H1 (cell line): ENCODE measurements at regions not wholly inside any gene's neighbourhood (a gene's known extent, or its start where the extent isn't known, plus 50 kb on each side); places are given as distances from the start of the nearest gene placed in this dataset.

Experiments used
- CTCF ChIA-PET: fragments of 300-600 bp; sonication (Branson Sonifier 250); formaldehyde crosslinking; loops from one replicate; lab custom pipeline; 2021; ENCODE audit not compliant: partially characterized antibody; lab: Charles Lee
- POLR2A ChIA-PET: fragments of 300-600 bp; sonication (Branson Sonifier 250); formaldehyde crosslinking; loops from one replicate; lab custom pipeline; 2021; ENCODE audit warnings: inconsistent platforms; ENCODE audit not compliant: partially characterized antibody; lab: Charles Lee
- DNase-seq, 2 experiments: peaks; one replicate each; pipeline versions ENCODE4 v3.0.0 to v3.0.0-alpha.2; 2010 to 2022; ENCODE audit warnings: low spot score in 2 of 2, low read depth in 1 of 2, mixed read lengths in 1 of 2
- FAIRE-seq: peaks from 2 replicates; lab custom pipeline; 2011; peaks lifted over from hg19 to GRCh38; lab: Jason Lieb, UNC
- H2AFZ ChIP-seq: 2 replicates; pipeline ENCODE4 v1.8.1; 2012; ENCODE audit warnings: low read length, inconsistent platforms
- H2AK5ac ChIP-seq: 2 replicates; pipeline ENCODE4 v1.6.1; 2013; ENCODE audit warnings: low read depth, low read length
- H2BK120ac ChIP-seq: replicated peaks from 2 replicates; pipeline ENCODE3; 2013; ENCODE audit warnings: low read depth, low read length, inconsistent platforms
- H2BK12ac ChIP-seq: 2 replicates; pipeline ENCODE4 v1.6.1; 2013; ENCODE audit warnings: low read depth, low read length
- H2BK15ac ChIP-seq: 2 replicates; pipeline ENCODE4 v1.6.1; 2013; ENCODE audit warnings: low read length
- H2BK20ac ChIP-seq: 2 replicates; pipeline ENCODE4 v1.6.1; 2013; ENCODE audit warnings: low read length
- H2BK5ac ChIP-seq: 2 replicates; pipeline ENCODE4 v1.6.1; 2013; ENCODE audit warnings: low read depth, low read length
- H3K14ac ChIP-seq: 2 replicates; pipeline ENCODE4 v1.6.1; 2013; ENCODE audit warnings: inconsistent platforms; ENCODE audit not compliant: insufficient read length
- H3K18ac ChIP-seq: 2 replicates; pipeline ENCODE4 v1.6.1; 2013; ENCODE audit warnings: low read length; ENCODE audit errors: extremely low read depth
- H3K23ac ChIP-seq: 2 replicates; pipeline ENCODE4 v1.6.1; 2013; ENCODE audit warnings: inconsistent platforms; ENCODE audit not compliant: insufficient read length
- H3K23me2 ChIP-seq: 2 replicates; pipeline ENCODE4 v1.6.1; 2013; ENCODE audit warnings: low read depth, low read length
- H3K27ac ChIP-seq: 2 replicates; pipeline ENCODE4 v1.6.1; 2011; ENCODE audit warnings: low read depth, low read length, inconsistent platforms
- H3K27me3 ChIP-seq, 4 experiments: replicated peaks in 1 of 4; 1 replicate in 1 of 4; 2 replicates in 3 of 4; pipeline versions ENCODE4 v1.6.1 to v1.8.1; 2011 to 2013; ENCODE audit warnings: low read length in 3 of 4, mild to moderate bottlenecking in 3 of 4, inconsistent platforms in 2 of 4, mixed read lengths in 2 of 4, moderate library complexity in 1 of 4; ENCODE audit not compliant: control insufficient read depth in 3 of 4, insufficient read depth in 3 of 4; ENCODE audit errors: extremely low read depth in 1 of 4
- H3K36me3 ChIP-seq, 4 experiments: 2 replicates each; pipeline versions ENCODE4 v1.6.1 to v1.8.1; 2011 to 2013; ENCODE audit warnings: mild to moderate bottlenecking in 4 of 4, low read length in 3 of 4, moderate library complexity in 2 of 4, control low read depth in 1 of 4, inconsistent platforms in 1 of 4; ENCODE audit not compliant: insufficient read depth in 4 of 4, control insufficient read depth in 2 of 4
- H3K4ac ChIP-seq: replicated peaks from 2 replicates; pipeline ENCODE3; 2013; ENCODE audit warnings: low read length, low read depth, mixed read lengths, inconsistent platforms; ENCODE audit not compliant: insufficient read length
- H3K4me1 ChIP-seq, 4 experiments: replicated peaks in 1 of 4; 1 replicate in 1 of 4; 2 replicates in 3 of 4; pipeline versions ENCODE4 v1.6.1 to v1.8.1; 2011 to 2013; ENCODE audit warnings: low read length in 3 of 4, inconsistent platforms in 2 of 4, mixed read lengths in 1 of 4; ENCODE audit not compliant: insufficient read depth in 4 of 4, control insufficient read depth in 3 of 4
- H3K4me2 ChIP-seq, 2 experiments: 2 replicates each; pipeline versions ENCODE4 v1.6.1 to v1.8.1; 2011 to 2013; ENCODE audit warnings: low read depth in 2 of 2, low read length in 2 of 2, control low read depth in 1 of 2, inconsistent platforms in 1 of 2, mild to moderate bottlenecking in 1 of 2; ENCODE audit not compliant: insufficient read depth in 1 of 2
- H3K4me3 ChIP-seq, 4 experiments: fragments of 200-600, 300-600 bp in 1 of 4; sonication (generic), shearing (Covaris generic), sonication (Bioruptor Twin) in 1 of 4; 2 replicates each; pipeline versions ENCODE4 v1.5.1 to v1.8.1; 2011 to 2016; ENCODE audit warnings: low read length in 4 of 4, low read depth in 3 of 4, control low read depth in 2 of 4, inconsistent platforms in 2 of 4, mild to moderate bottlenecking in 2 of 4, mixed read lengths in 1 of 4, moderate library complexity in 1 of 4; ENCODE audit not compliant: insufficient read depth in 2 of 4; ENCODE audit errors: extremely low read depth in 1 of 4
- H3K56ac ChIP-seq: replicated peaks from 2 replicates; pipeline ENCODE3; 2013; ENCODE audit warnings: low read depth, mild to moderate bottlenecking, mixed read lengths, low read length, inconsistent platforms; ENCODE audit not compliant: insufficient read length
- H3K79me1 ChIP-seq: 2 replicates; pipeline ENCODE4 v1.6.1; 2013; ENCODE audit warnings: low read depth, low read length, control low read depth
- H3K79me2 ChIP-seq, 2 experiments: 2 replicates each; pipeline versions ENCODE4 v1.6.1 to v1.8.1; 2012 to 2013; ENCODE audit warnings: low read length in 2 of 2, mild to moderate bottlenecking in 2 of 2, inconsistent platforms in 1 of 2; ENCODE audit not compliant: insufficient read depth in 2 of 2, control insufficient read depth in 1 of 2
- H3K9ac ChIP-seq, 4 experiments: replicated peaks in 1 of 4; 1 replicate in 1 of 4; 2 replicates in 3 of 4; pipeline versions ENCODE4 v1.6.1 to v1.8.1; 2011 to 2013; ENCODE audit warnings: low read depth in 3 of 4, low read length in 3 of 4, control low read depth in 2 of 4, mild to moderate bottlenecking in 2 of 4, moderate library complexity in 2 of 4, inconsistent platforms in 1 of 4; ENCODE audit errors: extremely low read depth in 1 of 4
- H3K9me3 ChIP-seq, 2 experiments: 2 replicates each; pipeline versions ENCODE4 v1.6.1 to v1.8.1; 2012 to 2013; ENCODE audit warnings: mild to moderate bottlenecking in 2 of 2, moderate library complexity in 2 of 2, control low read depth in 1 of 2, inconsistent platforms in 1 of 2, low read depth in 1 of 2, low read length in 1 of 2, mixed read lengths in 1 of 2; ENCODE audit not compliant: insufficient read depth in 2 of 2
- H4K20me1 ChIP-seq, 2 experiments: replicated peaks in 1 of 2; 2 replicates each; pipeline versions ENCODE3 to v1.8.1; 2011 to 2013; ENCODE audit warnings: inconsistent platforms in 2 of 2, low read length in 2 of 2, mild to moderate bottlenecking in 1 of 2; ENCODE audit not compliant: insufficient read depth in 2 of 2, control insufficient read depth in 1 of 2
- H4K5ac ChIP-seq: 2 replicates; pipeline ENCODE4 v1.6.1; 2013; ENCODE audit warnings: low read length, low read depth, mixed read lengths, inconsistent platforms; ENCODE audit not compliant: insufficient read length
- H4K8ac ChIP-seq: 2 replicates; pipeline ENCODE4 v1.8.0; 2013; ENCODE audit warnings: mild to moderate bottlenecking, moderate library complexity, low read length, inconsistent platforms; ENCODE audit not compliant: insufficient read depth; ENCODE audit errors: extremely low read depth
- H4K91ac ChIP-seq: replicated peaks from 2 replicates; pipeline ENCODE3; 2013; ENCODE audit warnings: low read length, mixed read lengths, inconsistent platforms; ENCODE audit not compliant: insufficient read length
- CBX8 ChIP-seq: fragments of 300-800, 300-1000 bp; sonication (generic); IDR thresholded peaks from 2 replicates; pipeline ENCODE4 v1.7.1; 2016; ENCODE audit warnings: low read depth, low read length, borderline replicate concordance
- E2F6 ChIP-seq: IDR thresholded peaks from 2 replicates; pipeline ENCODE4 v1.6.1; 2012; ENCODE audit warnings: inconsistent platforms
- TEAD4 ChIP-seq: IDR thresholded peaks from 2 replicates; pipeline ENCODE4 v1.6.1; 2012; ENCODE audit warnings: low read depth, low read length, inconsistent platforms, mixed read lengths
- WGBS, 2 experiments: shearing (Covaris generic) in 1 of 2; methylation state at CpG; one replicate each; pipeline versions ENCODE4 v1.1.6 to v1.1.7; 2013 to 2015; ENCODE audit warnings: low lambda C conversion rate in 2 of 2, mixed read lengths in 2 of 2, inconsistent platforms in 1 of 2, low coverage in 1 of 2, missing lambda C conversion rate in 1 of 2; ENCODE audit not compliant: insufficient replicate concordance in 2 of 2, insufficient coverage in 1 of 2, insufficient read length in 1 of 2; ENCODE audit errors: extremely low coverage in 1 of 2, missing lambda C conversion rate in 1 of 2; 5-methylcytosine and 5-hydroxymethylcytosine counted together

- no peak overlapping the region for H3K9ac ChIP-seq
- no peak overlapping the region for H3K4ac ChIP-seq
- no peak overlapping the region for H3K4me3 ChIP-seq
- no peak for FAIRE-seq
- H3K9me3 ChIP-seq: no peaks in the 10 kb centered on the region
- H3K14ac ChIP-seq: no peak overlapping the region
- H3K79me1 ChIP-seq: no peaks in the 10 kb centered on the region
- CTCF ChIA-PET: interaction anchor here (1.6 kb wide), 1 partner anchor 20 kb away, joined by 4 read pairs; no protein-coding TSS in a partner anchor
- H4K5ac ChIP-seq: no peak overlapping the region
- H3K56ac ChIP-seq: no peak overlapping the region
- no peaks in the 10 kb centered on the region for H3K23me2 ChIP-seq
- no peak overlapping the region for H4K91ac ChIP-seq
- no peak overlapping the region for H3K18ac ChIP-seq
- H3K27me3 ChIP-seq: no peaks in the 10 kb centered on the region
- no peak for DNase-seq
- no peaks in the 10 kb centered on the region for H4K20me1 ChIP-seq
- H3K79me2 ChIP-seq: no peaks in the 10 kb centered on the region
- no peak overlapping the region for H2AFZ ChIP-seq
- H2AK5ac ChIP-seq: no peak overlapping the region
- POLR2A ChIA-PET: no interaction called here
- no peak overlapping the region for H3K27ac ChIP-seq
- no peak overlapping the region for H4K8ac ChIP-seq
- no peak overlapping the region for H2BK120ac ChIP-seq
- H2BK20ac ChIP-seq: no peak overlapping the region
- H3K23ac ChIP-seq: no peak overlapping the region
- no peak for TF ChIP-seq CBX8
- peak; percentile 70; the same call in 1 of the 2 replicates for TF ChIP-seq TEAD4
- TF ChIP-seq E2F6: peak; percentile 81
- TF ChIP-seq, all 59 proteins: peak for 2
- no peaks in the 10 kb centered on the region for H3K4me1 ChIP-seq
- no peaks in the 10 kb centered on the region for H3K36me3 ChIP-seq
- no peak overlapping the region for H3K4me2 ChIP-seq
- no peak overlapping the region for H2BK15ac ChIP-seq
- no peak overlapping the region for H2BK12ac ChIP-seq
- no peak overlapping the region for H2BK5ac ChIP-seq
- 83% methylated on average over 2 of the region's 2 CpGs; no CpG with 5 or more reads in 1 of the 2 experiments for WGBS, 2 experiments
These were observed 123.9 kb downstream of the GC start for GRCh38 chr4:71659979-71660378.
